ENCODE measurements at regions not wholly inside any gene's neighbourhood (a gene's known extent, or its start where the extent isn't known, plus 50 kb on each side); places are given as distances from the start of the nearest gene placed in this dataset.

DNA sequence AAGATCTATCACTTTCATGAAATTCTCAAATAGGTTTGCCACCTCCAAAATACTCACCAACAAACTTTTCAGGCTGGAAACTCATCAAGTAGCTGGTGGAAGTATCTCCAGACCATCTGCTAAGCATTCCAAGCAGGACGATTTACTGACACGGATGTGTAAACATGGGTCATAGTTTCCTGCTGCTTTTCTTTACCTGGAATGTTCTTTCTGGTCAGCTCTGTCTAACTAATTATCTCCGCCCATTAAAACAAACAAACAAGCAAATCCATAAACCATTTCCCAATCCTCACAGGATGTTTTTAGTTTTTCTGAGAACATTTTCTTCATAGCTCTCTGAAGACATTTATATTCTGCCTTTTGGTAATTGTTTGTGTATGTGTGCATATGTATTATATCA lies 397.0 kb downstream of the METTL15 start:
- TF ChIP-seq, protein P1, sequence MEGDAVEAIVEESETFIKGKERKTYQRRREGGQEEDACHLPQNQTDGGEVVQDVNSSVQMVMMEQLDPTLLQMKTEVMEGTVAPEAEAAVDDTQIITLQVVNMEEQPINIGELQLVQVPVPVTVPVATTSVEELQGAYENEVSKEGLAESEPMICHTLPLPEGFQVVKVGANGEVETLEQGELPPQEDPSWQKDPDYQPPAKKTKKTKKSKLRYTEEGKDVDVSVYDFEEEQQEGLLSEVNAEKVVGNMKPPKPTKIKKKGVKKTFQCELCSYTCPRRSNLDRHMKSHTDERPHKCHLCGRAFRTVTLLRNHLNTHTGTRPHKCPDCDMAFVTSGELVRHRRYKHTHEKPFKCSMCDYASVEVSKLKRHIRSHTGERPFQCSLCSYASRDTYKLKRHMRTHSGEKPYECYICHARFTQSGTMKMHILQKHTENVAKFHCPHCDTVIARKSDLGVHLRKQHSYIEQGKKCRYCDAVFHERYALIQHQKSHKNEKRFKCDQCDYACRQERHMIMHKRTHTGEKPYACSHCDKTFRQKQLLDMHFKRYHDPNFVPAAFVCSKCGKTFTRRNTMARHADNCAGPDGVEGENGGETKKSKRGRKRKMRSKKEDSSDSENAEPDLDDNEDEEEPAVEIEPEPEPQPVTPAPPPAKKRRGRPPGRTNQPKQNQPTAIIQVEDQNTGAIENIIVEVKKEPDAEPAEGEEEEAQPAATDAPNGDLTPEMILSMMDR (IDR thresholded peaks at IDR 0.05; ENCODE audit: borderline replicate concordance, control extremely low read depth, extremely low read depth, insufficient read depth, missing control alignments) = no peak
- in situ Hi-C loops (cut with MboI; ENCODE audit: low sequenced_read_pairs, unreplicated experiment) = no loop called here
- no peak for DNase-seq (ENCODE audit: low spot score)

DNA sequence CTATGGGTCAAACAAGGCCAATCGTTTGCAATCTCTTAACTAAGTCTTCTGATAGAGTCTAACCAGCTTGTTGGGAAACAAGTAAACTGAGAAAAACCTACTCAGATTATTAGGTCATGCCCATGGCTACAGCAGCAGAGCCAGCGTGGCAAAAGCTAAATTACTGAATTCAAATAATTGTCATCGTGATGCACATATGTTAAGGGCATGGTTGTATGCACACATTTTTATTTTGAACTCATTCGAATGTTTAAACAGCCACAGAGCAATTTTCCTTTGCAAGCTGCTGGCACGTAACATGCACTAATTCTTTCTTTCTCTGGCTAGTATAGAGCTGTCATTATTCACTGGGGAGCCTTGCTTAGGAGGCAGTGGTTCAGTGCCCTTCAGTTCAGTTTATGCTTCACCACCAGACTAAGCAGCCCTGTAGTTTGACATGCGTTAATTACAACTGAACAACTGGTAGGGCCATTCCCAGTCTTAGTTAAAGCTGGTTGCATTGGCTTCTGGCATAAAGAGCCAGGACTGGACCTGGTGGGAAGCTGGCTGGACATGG lies 396.4 kb downstream of the METTL15 start:
- TF ChIP-seq, protein P1 (IDR thresholded peaks at IDR 0.05; ENCODE audit: borderline replicate concordance, control extremely low read depth, extremely low read depth, insufficient read depth, missing control alignments) = no peak
- DNase-seq (ENCODE audit: low spot score) = no peak
- in situ Hi-C loops (cut with MboI; ENCODE audit: low sequenced_read_pairs, unreplicated experiment) = no loop called here

GRCh38 chr11:28495333-28495732 lies 387.1 kb downstream of the METTL15 start:
- DNase-seq (ENCODE audit: low spot score) = no peak
- TF ChIP-seq, protein P1 (IDR thresholded peaks at IDR 0.05; ENCODE audit: borderline replicate concordance, control extremely low read depth, extremely low read depth, insufficient read depth, missing control alignments) = no peak
- in situ Hi-C loops (cut with MboI; ENCODE audit: low sequenced_read_pairs, unreplicated experiment) = no loop called here

DNA sequence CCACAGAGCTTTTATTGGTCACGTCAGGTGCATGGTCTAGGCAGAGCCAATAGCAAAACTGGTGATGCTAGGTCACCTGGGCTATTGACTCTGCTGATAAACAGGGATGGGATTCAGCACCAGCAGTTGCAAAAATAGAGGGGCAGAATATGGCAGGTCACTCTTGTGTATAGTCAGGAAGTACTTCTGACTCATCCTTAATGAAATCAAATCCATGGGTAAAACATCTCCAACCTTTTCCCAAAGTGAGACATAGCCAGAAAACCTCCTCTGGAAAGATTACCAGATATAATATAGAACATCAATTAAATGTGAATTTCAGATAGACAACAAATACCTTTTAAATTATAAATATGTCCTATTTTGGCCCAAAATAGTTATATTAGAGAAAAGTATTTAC lies 383.2 kb downstream of the METTL15 start:
- in situ Hi-C loops (cut with MboI; ENCODE audit: low sequenced_read_pairs, unreplicated experiment) = no loop called here
- no peak for DNase-seq (ENCODE audit: low spot score)
- TF ChIP-seq, protein P1 (IDR thresholded peaks at IDR 0.05; ENCODE audit: borderline replicate concordance, control extremely low read depth, extremely low read depth, insufficient read depth, missing control alignments) = no peak

- in situ Hi-C loops (cut with MboI; ENCODE audit: low sequenced_read_pairs, unreplicated experiment) = no loop called here
- no peak for DNase-seq (ENCODE audit: low spot score)
- TF ChIP-seq, protein P1 (IDR thresholded peaks at IDR 0.05; ENCODE audit: borderline replicate concordance, control extremely low read depth, extremely low read depth, insufficient read depth, missing control alignments) = no peak
Observed at GRCh38 chr11:28490773-28491382, 382.7 kb downstream of the METTL15 start.

GRCh38 chr11:28488336-28488735 lies 380.1 kb downstream of the METTL15 start:
- DNase-seq (ENCODE audit: low spot score) = no peak
- TF ChIP-seq, protein P1 (IDR thresholded peaks at IDR 0.05; ENCODE audit: borderline replicate concordance, control extremely low read depth, extremely low read depth, insufficient read depth, missing control alignments) = no peak
- in situ Hi-C loops (cut with MboI; ENCODE audit: low sequenced_read_pairs, unreplicated experiment) = no loop called here

Data from GM13976 (cell line).